ENCODE measurements at regions not wholly inside any gene's neighbourhood (a gene's known extent, or its start where the extent isn't known, plus 50 kb on each side); places are given as distances from the start of the nearest gene placed in this dataset.

DNA sequence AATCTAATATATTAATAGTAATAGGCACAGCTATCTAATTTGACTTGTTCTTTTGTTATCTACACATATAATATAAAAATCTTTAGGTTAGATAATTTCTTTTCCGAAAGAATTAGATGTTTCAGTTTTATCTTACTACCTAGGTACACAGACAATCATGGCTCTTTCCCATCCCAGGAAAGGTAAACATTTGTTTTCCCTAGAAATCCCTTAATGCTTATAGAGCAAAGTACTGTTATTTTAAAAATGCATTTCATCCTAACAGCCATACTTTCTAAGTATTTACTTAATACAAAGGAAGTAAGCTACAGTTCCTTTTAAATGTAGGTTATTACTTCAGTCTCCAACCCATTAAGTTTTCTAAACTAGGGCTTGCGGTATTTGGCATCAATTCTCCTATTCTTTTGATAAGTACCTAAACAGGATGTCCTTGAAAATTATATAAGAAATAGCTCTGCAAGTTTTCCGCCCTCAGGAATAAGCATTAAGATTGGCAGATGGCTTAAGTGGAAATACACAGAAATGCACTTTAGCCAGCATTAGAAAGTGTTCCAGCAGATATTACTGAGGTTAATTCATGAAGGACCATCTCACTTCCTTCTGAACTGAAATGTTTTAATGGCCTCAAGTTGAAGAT is 616.2 kb upstream of the SPRY2 start:
- no peak for TF ChIP-seq POLR2AphosphoS5 (IDR thresholded peaks at IDR 0.05; ENCODE audit: borderline replicate concordance, low read depth, low read length)
- TF ChIP-seq FOXP2 (optimal IDR thresholded peaks at IDR 0.05; ENCODE audit: control extremely low read depth, extremely low read length, insufficient read depth): no peak

Measured in SK-N-MC (cell line).